IMR-90 (cell line): ENCODE measurements at regions not wholly inside any gene's neighbourhood (a gene's known extent, or its start where the extent isn't known, plus 50 kb on each side); places are given as distances from the start of the nearest gene placed in this dataset.

Experiments used
- ATAC-seq: fragments of 200-7000 bp; cut with Tn5 transposase; 2 replicates; pipeline ENCODE4 v1.9.1; 2020; ENCODE audit warnings: low read depth, mild to moderate bottlenecking, moderate library complexity
- BruUV-seq: library from RNA; stranded (reverse); fragments of 400-500 nt; replicated peaks from 2 replicates; lab custom pipeline; 2021; lab: Mats Ljungman, UMichigan
- CTCF ChIA-PET: fragments of 300-600 bp; formaldehyde crosslinking; extraction: SDS; loops from one replicate; lab custom pipeline; 2021; ENCODE audit warnings: antibody characterized with exemption; lab: Yijun Ruan, JAX
- POLR2A ChIA-PET: fragments of 300-600 bp; sonication (Branson Sonifier 250); formaldehyde crosslinking; loops from one replicate; lab custom pipeline; 2022; ENCODE audit warnings: antibody characterized with exemption; ENCODE audit not compliant: unreplicated experiment; lab: Charles Lee
- DNase-seq: peaks from one replicate; pipeline ENCODE4 v3.0.0; 2013
- H2AFZ ChIP-seq: replicated peaks from 2 replicates; pipeline ENCODE3; 2013; ENCODE audit warnings: low read length, mild to moderate bottlenecking; ENCODE audit not compliant: poor library complexity
- H2AK5ac ChIP-seq: 2 replicates; pipeline ENCODE4 v1.6.1; 2013; ENCODE audit warnings: low read depth, low read length, inconsistent platforms
- H2AK9ac ChIP-seq: replicated peaks from 2 replicates; pipeline ENCODE3; 2013; ENCODE audit warnings: mild to moderate bottlenecking, low read depth, low read length, moderate library complexity; ENCODE audit not compliant: poor library complexity
- H2BK120ac ChIP-seq: 2 replicates; pipeline ENCODE4 v1.6.1; 2013; ENCODE audit warnings: low read depth, low read length, inconsistent platforms
- H2BK15ac ChIP-seq: 3 replicates; pipeline ENCODE4 v1.6.1; 2013; ENCODE audit warnings: low read depth, low read length, inconsistent platforms
- H2BK20ac ChIP-seq: 2 replicates; pipeline ENCODE4 v1.6.1; 2013; ENCODE audit warnings: low read depth, mild to moderate bottlenecking, inconsistent platforms, low read length, moderate library complexity
- H2BK5ac ChIP-seq: 2 replicates; pipeline ENCODE4 v1.6.1; 2013; ENCODE audit warnings: mild to moderate bottlenecking, low read depth, low read length, inconsistent platforms; ENCODE audit not compliant: poor library complexity, severe bottlenecking
- H3K14ac ChIP-seq: replicated peaks from 2 replicates; pipeline ENCODE4 v1.6.1; 2013; ENCODE audit warnings: low read depth, low read length, inconsistent platforms
- H3K18ac ChIP-seq: 2 replicates; pipeline ENCODE4 v1.6.1; 2013; ENCODE audit warnings: low read depth, low read length, control low read depth
- H3K23ac ChIP-seq: 2 replicates; pipeline ENCODE4 v1.6.1; 2013; ENCODE audit warnings: low read depth, low read length, inconsistent platforms
- H3K27ac ChIP-seq: 2 replicates; pipeline ENCODE4 v1.5.1; 2013; ENCODE audit warnings: mild to moderate bottlenecking, control low read depth, low read length; ENCODE audit not compliant: insufficient read depth
- H3K27me3 ChIP-seq: 2 replicates; pipeline ENCODE4 v1.6.1; 2013; ENCODE audit warnings: low read length; ENCODE audit not compliant: control insufficient read depth, insufficient read depth
- H3K36me3 ChIP-seq: 2 replicates; pipeline ENCODE4 v1.6.1; 2013; ENCODE audit warnings: low read length, mixed read lengths; ENCODE audit not compliant: control insufficient read depth, insufficient read depth
- H3K4ac ChIP-seq: 2 replicates; pipeline ENCODE4 v1.6.1; 2013; ENCODE audit warnings: low read depth, low read length, inconsistent platforms
- H3K4me1 ChIP-seq: 2 replicates; pipeline ENCODE4 v1.6.1; 2013; ENCODE audit warnings: low read length, mixed read lengths; ENCODE audit not compliant: control insufficient read depth, insufficient read depth
- H3K4me2 ChIP-seq: 2 replicates; pipeline ENCODE4 v1.6.1; 2013; ENCODE audit warnings: low read depth, mild to moderate bottlenecking, control low read depth, low read length, moderate library complexity
- H3K4me3 ChIP-seq: 2 replicates; pipeline ENCODE4 v1.5.1; 2013; ENCODE audit warnings: low read depth, mild to moderate bottlenecking, control low read depth, low read length, moderate library complexity; ENCODE audit not compliant: insufficient read depth
- H3K56ac ChIP-seq: 2 replicates; pipeline ENCODE4 v1.6.1; 2013; ENCODE audit warnings: low read length, inconsistent platforms; ENCODE audit not compliant: insufficient read depth; ENCODE audit errors: extremely low read depth
- H3K79me1 ChIP-seq, 2 experiments: 2 replicates each; pipeline ENCODE4 v1.6.1; 2013; ENCODE audit warnings: low read length in 2 of 2, inconsistent platforms in 1 of 2, low read depth in 1 of 2
- H3K9ac ChIP-seq: 2 replicates; pipeline ENCODE4 v1.6.1; 2013; ENCODE audit warnings: low read depth, low read length, control low read depth
- H3K9me1 ChIP-seq: 2 replicates; pipeline ENCODE4 v1.6.1; 2013; ENCODE audit warnings: low read length, inconsistent platforms; ENCODE audit not compliant: insufficient read depth
- H3K9me3 ChIP-seq: 2 replicates; pipeline ENCODE4 v1.6.1; 2013; ENCODE audit warnings: low read length; ENCODE audit not compliant: control insufficient read depth, insufficient read depth
- H4K20me1 ChIP-seq: 2 replicates; pipeline ENCODE4 v1.6.1; 2013; ENCODE audit warnings: low read length, inconsistent platforms; ENCODE audit not compliant: insufficient read depth
- H4K5ac ChIP-seq: 2 replicates; pipeline ENCODE4 v1.6.1; 2013; ENCODE audit warnings: mild to moderate bottlenecking, low read depth, low read length, control low read depth
- H4K8ac ChIP-seq, 2 experiments: 2 replicates each; pipeline ENCODE4 v1.6.1; 2013; ENCODE audit warnings: low read depth in 2 of 2, low read length in 2 of 2, control low read depth in 1 of 2, inconsistent platforms in 1 of 2
- H4K91ac ChIP-seq: 2 replicates; pipeline ENCODE4 v1.6.1; 2013; ENCODE audit warnings: low read depth, low read length, inconsistent platforms; ENCODE audit not compliant: insufficient read depth
- ELK1 ChIP-seq: fragments of 150-350 bp; IDR thresholded peaks from 2 replicates; pipeline ENCODE4 v1.6.1; 2016; ENCODE audit warnings: low read depth, mild to moderate bottlenecking, low read length, moderate library complexity, borderline replicate concordance
- SMC3 ChIP-seq: fragments of 150-350 bp; IDR thresholded peaks from 2 replicates; pipeline ENCODE4 v1.6.1; 2016; ENCODE audit warnings: low read depth, mild to moderate bottlenecking, antibody characterized with exemption, low read length, moderate library complexity
- WGBS, 2 experiments: methylation state at CpG; one replicate each; pipeline versions ENCODE4 v1.1.5 to v1.1.7; 2013; ENCODE audit warnings: missing lambda C conversion rate in 2 of 2; ENCODE audit not compliant: insufficient read length in 1 of 2; ENCODE audit errors: extremely low coverage in 2 of 2; 5-methylcytosine and 5-hydroxymethylcytosine counted together
- dilution Hi-C: fragments of 300-500 bp; cut with HindIII; formaldehyde crosslinking; loops from one replicate; pipeline ENCODE4 v1.14.3; 2018; ENCODE audit warnings: low sequenced_read_pairs; ENCODE audit not compliant: unreplicated experiment
- in situ Hi-C: fragments of 300-500 bp; cut with MboI; formaldehyde crosslinking; loops from 3 replicates; pipeline ENCODE4 v1.14.3; 2019; ENCODE audit warnings: low sequenced_read_pairs, inconsistent platforms, mixed read lengths
- intact Hi-C: fragments of 100-400 bp; cut with micrococcal nuclease; formaldehyde crosslinking; loops from 2 replicates; pipeline ENCODE4 v1.10.0; 2022

GRCh38 chr1:238401144-238401543, 510.4 kb upstream of the ZP4 start:
- Histone ChIP-seq H3K27ac (no peak overlapping the region), H2BK5ac (no peak overlapping the region), H3K9me1 (no peaks in the 10 kb centered on the region), H3K4ac (no peak overlapping the region), H2AFZ (no peak overlapping the region), H2BK15ac (no peak overlapping the region), H2AK9ac (no peak overlapping the region), H3K18ac (no peak overlapping the region; the same call in 1 of the 2 replicates), H3K14ac (no peak overlapping the region), H3K4me3 (no peak overlapping the region), H3K27me3 (no peaks in the 10 kb centered on the region), H3K56ac (no peak overlapping the region), H2AK5ac (no peak overlapping the region), H3K36me3 (no peaks in the 10 kb centered on the region), H2BK20ac (no peak overlapping the region), H3K79me1 (no peaks in the 10 kb centered on the region), H4K5ac (no peak overlapping the region), H3K9me3 (no peaks in the 10 kb centered on the region), H4K20me1 (no peaks in the 10 kb centered on the region), H4K91ac (no peak overlapping the region), H4K8ac (no peak overlapping the region), H3K4me1 (peaks cover 1% of the 10 kb centered on the region; the same call in 1 of the 2 replicates), H2BK120ac (no peak overlapping the region), H3K9ac (no peak overlapping the region), H3K4me2 (no peak overlapping the region), H3K23ac (no peak overlapping the region)
- ChIA-PET POLR2A (no interaction called here), CTCF (no interaction called here)
- in situ Hi-C loops = no loop called here
- no peak for ATAC-seq
- no peak for DNase-seq
- no TSS peak for BruUV-seq
- dilution Hi-C loops = no loop called here
- WGBS, 2 experiments = no CpG with 5 or more reads among the region's 4 CpGs
- TF ChIP-seq SMC3 (no peak), ELK1 (no peak)
- intact Hi-C loops = no loop called here
